LNCaP clone FGC (cell line): ENCODE measurements at regions not wholly inside any gene's neighbourhood (a gene's known extent, or its start where the extent isn't known, plus 50 kb on each side); places are given as distances from the start of the nearest gene placed in this dataset.

Experiments used
- DNase-seq: peaks from one replicate; pipeline ENCODE4 v3.0.0-alpha.2; 2011; ENCODE audit warnings: low read depth
- H3K4me3 ChIP-seq: 2 replicates; pipeline ENCODE4 v1.5.1; 2011; ENCODE audit warnings: mild to moderate bottlenecking, low read depth, low read length, control low read depth
- CTCF ChIP-seq: IDR thresholded peaks from 2 replicates; pipeline ENCODE4 v1.5.1; 2012; ENCODE audit warnings: mild to moderate bottlenecking; ENCODE audit not compliant: control insufficient read depth, insufficient read depth; ENCODE audit errors: extremely low read depth

- no peak for DNase-seq
- TF ChIP-seq CTCF = no peak
- no peak overlapping the region for H3K4me3 ChIP-seq
Measured at GRCh38 chr2:223416815-223417610, 185.1 kb downstream of the SCG2 start.

GRCh38 chr2:223418131-223418530, 184.0 kb downstream of the SCG2 start:
- no peak overlapping the region for H3K4me3 ChIP-seq
- TF ChIP-seq CTCF = no peak
- DNase-seq = peak; percentile 33

DNA sequence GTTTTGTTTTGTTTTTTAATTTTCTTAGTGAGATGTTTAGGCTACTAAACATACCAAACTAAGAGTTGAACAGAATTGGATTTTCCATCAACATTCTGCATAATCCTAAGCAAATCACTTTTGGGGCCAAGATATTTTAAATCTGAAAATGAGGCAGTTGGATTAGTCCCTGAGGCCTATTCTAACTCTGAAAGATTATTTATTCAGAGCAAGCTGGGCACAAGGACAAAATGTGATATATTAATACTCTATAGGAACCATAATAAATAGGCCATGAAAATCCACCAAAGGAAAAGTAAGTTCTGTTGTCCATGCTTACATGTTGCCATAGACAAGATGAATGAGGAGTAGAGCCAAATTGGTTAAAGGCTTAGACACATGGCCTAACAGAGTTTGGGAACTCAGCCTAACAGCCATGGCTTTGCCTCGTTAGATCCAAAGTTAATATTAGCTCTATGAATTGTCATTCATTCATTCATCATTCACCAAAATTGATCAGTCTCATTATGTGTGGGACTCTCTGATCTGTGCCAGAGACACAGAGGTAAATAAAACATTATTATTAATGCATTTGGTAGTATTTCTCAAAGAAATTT, 183.5 kb downstream of the SCG2 start:
- H3K4me3 ChIP-seq = no peak overlapping the region
- no peak for TF ChIP-seq CTCF
- no peak for DNase-seq

DNA sequence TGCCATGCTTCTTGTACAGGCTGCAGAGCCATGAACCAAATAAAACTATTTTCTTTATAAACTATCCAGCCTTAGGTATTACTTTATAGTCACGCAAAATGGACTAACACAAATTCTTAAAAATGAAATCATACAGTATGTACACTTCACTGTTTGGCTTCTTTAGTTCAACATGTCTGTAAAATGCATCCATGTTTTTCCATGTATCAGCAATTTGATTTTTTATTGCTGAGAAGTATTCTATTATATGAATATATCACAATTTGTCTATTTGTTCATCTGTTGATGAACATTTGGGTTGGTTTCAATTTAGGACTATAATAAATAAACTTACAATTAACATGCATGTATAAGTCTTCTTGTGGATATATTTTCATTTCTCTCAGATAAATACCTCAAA, 182.1 kb downstream of the SCG2 start:
- no peak for TF ChIP-seq CTCF
- no peak for DNase-seq
- no peak overlapping the region for H3K4me3 ChIP-seq

DNA sequence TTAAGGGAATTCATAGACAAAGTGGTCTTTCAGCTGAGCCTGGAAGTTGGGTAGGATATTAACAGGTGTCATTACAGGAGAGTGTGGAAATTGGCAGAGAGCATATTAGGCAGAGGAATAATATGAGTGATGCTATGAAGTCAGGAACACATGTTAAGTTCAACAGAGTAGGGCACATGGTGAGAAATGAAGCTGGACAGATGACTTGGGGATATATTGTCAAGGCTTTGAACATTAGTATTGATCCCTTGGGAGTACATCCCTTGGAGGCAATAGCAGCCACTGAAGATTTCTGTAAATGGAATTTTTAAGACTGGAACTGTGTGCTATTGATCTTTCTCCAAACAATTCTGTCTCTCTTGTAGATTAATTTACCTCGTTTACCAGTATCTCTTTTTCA, 170.7 kb downstream of the SCG2 start:
- no peak for TF ChIP-seq CTCF
- no peak for DNase-seq
- no peak overlapping the region for H3K4me3 ChIP-seq

DNA sequence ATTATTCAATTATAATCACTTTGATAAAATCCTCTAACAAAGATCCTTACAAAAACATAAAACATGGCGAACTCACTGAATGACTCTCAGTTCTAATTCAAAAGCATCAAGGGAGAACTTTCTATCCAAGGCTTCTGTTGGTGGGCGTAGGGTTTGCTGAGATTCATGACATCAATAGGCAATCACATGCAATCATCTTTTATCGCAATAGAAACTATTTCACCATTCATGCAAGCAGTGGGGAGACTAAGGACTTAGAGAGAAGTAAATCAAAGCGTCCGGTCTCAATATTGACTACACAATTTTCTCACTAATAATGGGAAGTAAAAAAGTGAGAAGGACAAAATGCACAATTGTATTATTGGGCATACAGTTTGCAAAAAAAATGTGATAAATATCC, 168.7 kb downstream of the SCG2 start:
- TF ChIP-seq CTCF = no peak
- DNase-seq = no peak

More for the DNA sequence above, 168.7 kb downstream of the SCG2 start:
- no peak overlapping the region for H3K4me3 ChIP-seq
